GM12864 (cell line): ENCODE measurements at regions not wholly inside any gene's neighbourhood (a gene's known extent, or its start where the extent isn't known, plus 50 kb on each side); places are given as distances from the start of the nearest gene placed in this dataset.

Experiments used
- DNase-seq: peaks from one replicate; pipeline ENCODE4 v3.0.0-alpha.2; 2011; ENCODE audit warnings: low read depth
- H3K4me3 ChIP-seq: 2 replicates; pipeline ENCODE4 v1.5.1; 2011; ENCODE audit warnings: mild to moderate bottlenecking, low read depth, low read length, control low read depth
- TF ChIP-seq, protein P1 (sequence below): IDR thresholded peaks from 2 replicates; pipeline ENCODE4 v1.5.1; 2011; ENCODE audit warnings: low read depth, mild to moderate bottlenecking, moderate library complexity, low read length, control low read depth, inconsistent platforms; ENCODE audit errors: missing control alignments

DNA sequence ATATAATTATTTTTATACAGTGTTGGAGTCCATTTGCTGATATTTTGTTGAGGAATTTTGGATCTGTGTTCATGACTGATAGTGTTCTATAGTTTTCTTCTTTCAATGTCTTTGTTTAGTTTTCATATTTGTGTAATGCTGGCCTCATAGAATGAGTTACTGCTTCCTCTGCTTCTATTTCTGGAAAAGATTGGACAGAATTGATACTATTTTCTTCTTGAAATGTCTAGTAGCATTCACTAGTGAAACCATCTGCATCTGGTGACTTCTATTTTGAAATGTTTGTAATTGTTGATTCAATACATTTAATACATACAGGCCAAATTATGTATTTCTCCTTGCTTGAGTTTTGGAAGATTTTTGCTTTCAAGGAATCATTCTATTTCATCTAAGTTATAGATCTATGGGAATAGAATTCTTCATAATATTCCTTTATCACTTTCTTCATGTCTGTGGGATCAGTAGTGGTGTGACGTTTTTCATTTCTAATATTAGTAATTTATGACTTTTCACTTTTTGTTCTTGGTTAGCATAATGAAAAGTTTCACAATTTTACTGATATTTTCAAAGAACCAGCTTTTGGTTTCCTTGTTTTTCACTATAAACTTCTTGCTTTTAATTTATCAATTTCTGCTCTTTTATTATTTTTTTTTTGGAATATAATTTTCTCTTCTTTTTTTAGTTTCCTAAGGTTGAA lies 509.9 kb upstream of the VRK2 start:
- no peak overlapping the region for H3K4me3 ChIP-seq
- TF ChIP-seq, protein P1, sequence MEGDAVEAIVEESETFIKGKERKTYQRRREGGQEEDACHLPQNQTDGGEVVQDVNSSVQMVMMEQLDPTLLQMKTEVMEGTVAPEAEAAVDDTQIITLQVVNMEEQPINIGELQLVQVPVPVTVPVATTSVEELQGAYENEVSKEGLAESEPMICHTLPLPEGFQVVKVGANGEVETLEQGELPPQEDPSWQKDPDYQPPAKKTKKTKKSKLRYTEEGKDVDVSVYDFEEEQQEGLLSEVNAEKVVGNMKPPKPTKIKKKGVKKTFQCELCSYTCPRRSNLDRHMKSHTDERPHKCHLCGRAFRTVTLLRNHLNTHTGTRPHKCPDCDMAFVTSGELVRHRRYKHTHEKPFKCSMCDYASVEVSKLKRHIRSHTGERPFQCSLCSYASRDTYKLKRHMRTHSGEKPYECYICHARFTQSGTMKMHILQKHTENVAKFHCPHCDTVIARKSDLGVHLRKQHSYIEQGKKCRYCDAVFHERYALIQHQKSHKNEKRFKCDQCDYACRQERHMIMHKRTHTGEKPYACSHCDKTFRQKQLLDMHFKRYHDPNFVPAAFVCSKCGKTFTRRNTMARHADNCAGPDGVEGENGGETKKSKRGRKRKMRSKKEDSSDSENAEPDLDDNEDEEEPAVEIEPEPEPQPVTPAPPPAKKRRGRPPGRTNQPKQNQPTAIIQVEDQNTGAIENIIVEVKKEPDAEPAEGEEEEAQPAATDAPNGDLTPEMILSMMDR: no peak
- DNase-seq: no peak

DNA sequence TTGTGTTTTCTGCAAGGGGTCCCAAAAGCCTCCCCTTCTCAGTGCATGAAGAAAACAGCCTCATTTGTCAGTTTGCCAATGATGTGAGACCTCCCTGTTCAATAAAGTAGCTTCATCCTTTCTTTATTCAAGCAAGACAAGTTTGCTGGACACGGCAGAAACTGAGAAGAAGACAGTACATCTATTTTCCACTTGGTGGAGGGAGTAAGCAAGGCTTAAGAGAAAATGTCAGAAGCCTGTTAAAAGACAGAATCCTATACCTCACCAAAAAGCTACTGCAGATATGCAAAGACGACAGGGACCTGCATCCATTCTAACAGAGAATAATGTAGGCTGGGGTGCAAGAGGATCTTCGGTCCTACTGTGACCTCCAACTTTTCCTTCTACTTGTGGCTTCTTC lies 506.8 kb upstream of the VRK2 start:
- H3K4me3 ChIP-seq: no peak overlapping the region
- TF ChIP-seq, protein P1: no peak
- DNase-seq: no peak

DNA sequence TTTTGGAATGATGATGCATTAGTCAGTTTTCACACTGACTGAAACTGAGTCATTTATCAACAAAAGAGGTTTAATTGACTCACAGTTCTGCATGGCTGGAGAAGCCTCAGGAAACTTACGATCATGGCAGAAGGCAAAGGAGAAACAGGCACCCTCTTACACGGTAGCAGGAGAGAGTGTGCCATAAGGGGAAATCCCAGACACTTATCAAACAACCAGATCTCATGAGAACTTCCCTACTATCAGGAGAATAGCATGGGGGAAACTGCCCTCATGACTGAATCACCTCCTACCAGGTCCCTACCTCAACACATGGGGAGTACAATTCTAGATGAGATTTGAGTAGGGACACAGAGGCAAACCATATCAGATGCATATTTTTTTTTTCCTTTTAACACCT lies 504.5 kb upstream of the VRK2 start:
- TF ChIP-seq, protein P1: no peak
- no peak for DNase-seq
- H3K4me3 ChIP-seq: no peak overlapping the region

DNA sequence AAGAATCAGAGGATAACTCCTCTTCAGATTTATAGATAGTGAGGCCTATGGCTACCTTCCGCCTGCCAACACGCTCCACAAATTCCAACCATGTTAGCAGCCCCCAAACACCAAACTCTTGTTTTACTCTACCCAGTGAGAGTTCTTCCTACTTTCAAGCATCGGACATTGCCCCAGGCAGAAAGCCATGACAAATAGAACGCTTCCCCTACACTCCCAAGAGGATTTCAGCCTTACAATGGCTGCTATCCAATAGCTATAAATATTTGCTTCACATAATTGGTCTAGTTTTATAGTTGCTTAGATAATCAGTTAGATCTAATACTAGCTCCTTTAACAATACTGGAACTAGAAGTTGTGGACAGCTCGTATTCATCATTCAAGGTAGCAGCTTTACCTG lies 503.4 kb upstream of the VRK2 start:
- DNase-seq: no peak
- TF ChIP-seq, protein P1: no peak
- H3K4me3 ChIP-seq: no peak overlapping the region

DNA sequence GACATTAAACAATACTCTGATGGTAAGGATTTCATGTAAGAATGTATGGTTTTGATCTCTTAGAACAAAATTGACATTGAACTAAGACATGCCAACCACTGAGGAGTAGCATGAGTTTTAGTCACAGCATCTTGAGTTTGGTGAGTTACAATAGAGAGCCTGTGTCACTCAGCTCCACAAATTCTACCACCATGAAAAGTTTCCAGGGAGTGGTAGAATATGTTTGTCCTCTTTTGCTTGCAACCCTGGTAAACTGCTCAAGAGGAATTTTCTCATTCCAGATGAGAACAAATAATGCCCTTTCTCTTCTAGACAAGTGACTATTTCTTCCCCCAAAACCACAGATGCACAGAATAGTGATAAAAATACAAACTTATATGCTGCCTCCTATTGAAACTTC lies 502.0 kb upstream of the VRK2 start:
- H3K4me3 ChIP-seq: no peak overlapping the region
- no peak for DNase-seq
- TF ChIP-seq, protein P1: no peak

DNA sequence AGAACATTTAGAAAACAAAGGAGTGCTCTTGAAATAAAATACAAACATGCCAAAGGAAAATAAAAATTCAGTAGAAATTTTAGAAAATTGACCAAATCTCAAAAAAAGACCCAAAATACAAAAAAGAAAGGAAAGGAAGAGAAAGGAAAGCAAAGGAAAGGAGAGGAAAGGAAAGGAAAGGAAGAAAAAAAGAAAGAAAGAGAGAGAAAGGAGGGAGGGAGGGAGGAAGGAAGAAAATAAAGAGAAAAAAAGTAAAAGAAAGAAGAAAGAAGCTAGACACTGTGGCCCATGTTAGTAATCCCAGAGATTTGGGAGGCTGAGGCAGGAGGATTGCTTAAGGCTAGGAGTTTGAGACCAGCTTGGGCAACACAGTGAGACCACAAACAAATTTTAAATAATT lies 500.1 kb upstream of the VRK2 start:
- no peak overlapping the region for H3K4me3 ChIP-seq
- TF ChIP-seq, protein P1: no peak

DNA sequence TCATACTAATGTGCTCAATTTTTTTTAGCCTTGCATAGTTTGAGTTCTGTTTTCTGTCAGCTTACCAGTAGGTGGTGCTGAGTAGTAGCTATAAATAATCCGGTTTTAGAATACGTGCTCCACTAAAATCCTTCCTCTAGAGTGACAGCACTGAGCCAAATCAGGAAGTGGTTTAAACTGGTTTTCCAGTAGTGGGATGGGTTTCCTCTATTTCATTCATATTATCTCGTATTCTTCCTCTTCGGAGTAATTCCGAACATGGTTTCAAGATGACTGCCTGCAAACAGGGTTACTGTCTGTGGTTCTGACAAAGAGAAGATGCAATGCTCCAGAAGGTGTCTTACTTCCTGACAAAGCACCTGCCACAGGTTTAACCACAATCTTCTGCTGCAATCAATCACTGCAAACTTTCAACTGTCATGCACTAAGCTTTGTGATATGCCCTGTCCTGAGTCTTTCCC lies 496.9 kb upstream of the VRK2 start:
- H3K4me3 ChIP-seq: no peak overlapping the region
- TF ChIP-seq, protein P1: peak; percentile 57
- DNase-seq: no peak

More for the DNA sequence above, 500.1 kb upstream of the VRK2 start:
- no peak for DNase-seq
